ENCODE measurements at regions not wholly inside any gene's neighbourhood (a gene's known extent, or its start where the extent isn't known, plus 50 kb on each side); places are given as distances from the start of the nearest gene placed in this dataset.
"Not testable (repeated sequence)": the region's sequence is repeated elsewhere in the genome, so short reads cannot be mapped to it uniquely, and the experiment has no call there.

DNA sequence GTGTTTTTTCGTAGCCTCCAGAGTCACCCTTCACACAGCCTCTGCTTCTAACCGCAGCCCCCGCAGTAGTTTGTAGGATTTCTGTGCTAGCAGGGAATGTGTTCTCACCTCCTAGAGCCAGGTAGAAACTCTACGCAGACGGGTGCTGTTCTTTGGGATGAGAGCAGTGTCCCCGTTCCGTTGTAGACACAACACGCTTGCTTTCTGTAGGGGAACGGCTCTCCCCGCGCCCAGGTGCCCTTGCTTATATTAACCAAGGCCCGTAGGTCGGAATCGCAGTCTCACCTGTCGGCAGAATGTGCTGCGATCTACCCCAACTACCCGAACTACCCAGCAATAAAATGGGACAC is 111.8 kb upstream of the NBPF11 start:
- no peak for DNase-seq (ENCODE audit: low spot score)
- Mint-ChIP-seq H3K4me1 (ENCODE audit: low read depth) (peaks cover 12% of the 10 kb centered on the region), H3K4me3 (ENCODE audit: unreplicated experiment) (peak overlapping the region; percentile 85), H3K27ac (ENCODE audit: unreplicated experiment) (no peak overlapping the region), H3K9me3 (ENCODE audit: low read depth) (no peaks in the 10 kb centered on the region), H3K36me3 (ENCODE audit: low read depth) (no peaks in the 10 kb centered on the region), H3K27me3 (ENCODE audit: low read depth) (peaks cover 11% of the 10 kb centered on the region)
- TF ChIP-seq, protein P1, sequence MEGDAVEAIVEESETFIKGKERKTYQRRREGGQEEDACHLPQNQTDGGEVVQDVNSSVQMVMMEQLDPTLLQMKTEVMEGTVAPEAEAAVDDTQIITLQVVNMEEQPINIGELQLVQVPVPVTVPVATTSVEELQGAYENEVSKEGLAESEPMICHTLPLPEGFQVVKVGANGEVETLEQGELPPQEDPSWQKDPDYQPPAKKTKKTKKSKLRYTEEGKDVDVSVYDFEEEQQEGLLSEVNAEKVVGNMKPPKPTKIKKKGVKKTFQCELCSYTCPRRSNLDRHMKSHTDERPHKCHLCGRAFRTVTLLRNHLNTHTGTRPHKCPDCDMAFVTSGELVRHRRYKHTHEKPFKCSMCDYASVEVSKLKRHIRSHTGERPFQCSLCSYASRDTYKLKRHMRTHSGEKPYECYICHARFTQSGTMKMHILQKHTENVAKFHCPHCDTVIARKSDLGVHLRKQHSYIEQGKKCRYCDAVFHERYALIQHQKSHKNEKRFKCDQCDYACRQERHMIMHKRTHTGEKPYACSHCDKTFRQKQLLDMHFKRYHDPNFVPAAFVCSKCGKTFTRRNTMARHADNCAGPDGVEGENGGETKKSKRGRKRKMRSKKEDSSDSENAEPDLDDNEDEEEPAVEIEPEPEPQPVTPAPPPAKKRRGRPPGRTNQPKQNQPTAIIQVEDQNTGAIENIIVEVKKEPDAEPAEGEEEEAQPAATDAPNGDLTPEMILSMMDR (IDR thresholded peaks at IDR 0.05) = no peak

DNA sequence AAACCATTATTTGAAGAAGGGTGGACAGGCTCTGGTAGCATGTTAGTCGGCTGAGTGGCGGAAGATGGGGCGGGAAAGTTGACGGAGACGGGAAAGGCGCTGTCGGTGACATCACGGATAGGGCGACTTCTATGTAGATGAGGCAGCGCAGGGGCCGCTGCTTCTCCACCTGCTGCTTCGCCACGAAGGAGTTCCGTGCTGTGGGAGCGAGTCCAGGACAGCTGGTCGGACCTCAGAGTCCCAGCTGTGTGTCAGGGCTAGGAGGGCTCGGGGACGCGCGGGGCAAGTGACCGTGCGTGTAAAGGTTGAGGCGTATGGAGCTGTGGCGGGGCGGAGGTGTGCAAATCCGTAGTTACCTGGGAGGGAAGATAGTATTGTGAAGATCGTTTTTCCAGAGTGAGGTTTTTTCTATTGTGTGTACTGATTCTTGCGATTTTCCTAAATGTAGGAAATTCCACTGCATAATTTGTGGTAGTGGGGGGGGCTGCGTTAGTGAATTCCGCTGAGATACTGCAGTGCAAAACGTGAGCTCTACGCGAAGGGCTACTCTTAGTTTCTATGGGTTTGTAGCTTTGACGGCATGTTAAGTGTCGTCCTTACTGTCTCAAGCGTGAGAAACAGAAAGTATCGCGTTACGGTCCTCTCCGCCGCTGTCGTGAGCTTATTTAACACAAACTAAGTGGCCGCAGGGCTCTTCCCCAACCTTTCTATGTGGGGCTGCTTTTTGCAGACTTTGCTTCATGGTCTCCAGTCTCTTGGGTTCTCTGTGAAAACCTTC is 111.2 kb upstream of the NBPF11 start:
- no peaks in the 10 kb centered on the region for H3K9me3 Mint-ChIP-seq (ENCODE audit: low read depth)
- TF ChIP-seq, protein P1 (IDR thresholded peaks at IDR 0.05) = no peak
- no peak for DNase-seq (ENCODE audit: low spot score)
- peaks cover 12% of the 10 kb centered on the region for H3K4me1 Mint-ChIP-seq (ENCODE audit: low read depth)
- H3K4me3 Mint-ChIP-seq (ENCODE audit: unreplicated experiment) = peak overlapping the region; percentile 85
- no peaks in the 10 kb centered on the region for H3K36me3 Mint-ChIP-seq (ENCODE audit: low read depth)
- peaks cover 11% of the 10 kb centered on the region for H3K27me3 Mint-ChIP-seq (ENCODE audit: low read depth)
- peak overlapping the region; percentile 82 for H3K27ac Mint-ChIP-seq (ENCODE audit: unreplicated experiment)

DNA sequence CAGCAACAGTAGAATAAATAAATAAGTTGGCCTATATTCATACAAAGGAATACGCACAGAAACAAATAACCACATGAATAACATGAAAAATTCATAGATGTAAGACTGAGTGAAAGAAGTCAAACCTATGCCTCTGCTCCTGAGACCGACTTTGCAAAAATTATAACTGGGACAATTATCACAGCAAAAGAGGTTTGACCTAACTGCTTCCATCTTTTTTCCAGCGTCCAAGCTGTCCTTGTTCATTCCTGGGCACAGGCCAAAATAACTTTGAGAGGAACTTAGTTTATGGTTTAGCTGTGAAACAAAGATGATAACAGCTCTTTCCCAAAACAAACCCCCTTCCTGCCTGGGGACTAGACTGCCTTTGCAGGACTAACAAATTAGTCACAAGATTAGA is 109.6 kb upstream of the NBPF11 start:
- not testable (repeated sequence) for H3K4me3 Mint-ChIP-seq (ENCODE audit: unreplicated experiment); H3K9me3 Mint-ChIP-seq (ENCODE audit: low read depth); H3K36me3 Mint-ChIP-seq (ENCODE audit: low read depth); H3K27ac Mint-ChIP-seq (ENCODE audit: unreplicated experiment); DNase-seq (ENCODE audit: low spot score)
- peaks cover 13% of the 10 kb centered on the region for H3K27me3 Mint-ChIP-seq (ENCODE audit: low read depth)
- H3K4me1 Mint-ChIP-seq (ENCODE audit: low read depth) = peaks cover 12% of the 10 kb centered on the region

DNA sequence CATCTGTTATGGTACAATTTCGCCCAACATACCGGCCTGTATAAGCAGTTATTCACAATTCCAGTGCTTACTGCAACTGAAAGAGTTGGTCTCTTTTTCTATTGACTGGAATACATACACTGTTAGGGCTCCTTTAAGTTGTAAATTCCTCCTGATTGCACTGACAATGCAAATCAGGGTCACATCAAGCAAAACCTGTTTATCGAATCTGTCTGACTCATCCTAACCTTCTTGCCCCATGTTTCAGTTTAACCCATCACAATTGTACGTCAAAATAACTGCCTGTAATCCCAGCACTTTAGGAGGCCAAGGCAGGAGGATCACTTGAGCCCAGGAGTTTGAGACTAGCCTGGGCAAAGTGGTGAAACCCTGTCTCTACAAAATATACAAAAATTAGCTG is 105.8 kb upstream of the NBPF11 start:
- H3K4me1 Mint-ChIP-seq (ENCODE audit: low read depth); H3K4me3 Mint-ChIP-seq (ENCODE audit: unreplicated experiment); DNase-seq (ENCODE audit: low spot score); H3K9me3 Mint-ChIP-seq (ENCODE audit: low read depth); H3K27ac Mint-ChIP-seq (ENCODE audit: unreplicated experiment); H3K36me3 Mint-ChIP-seq (ENCODE audit: low read depth): not testable (repeated sequence)
- peaks cover 13% of the 10 kb centered on the region for H3K27me3 Mint-ChIP-seq (ENCODE audit: low read depth)

DNA sequence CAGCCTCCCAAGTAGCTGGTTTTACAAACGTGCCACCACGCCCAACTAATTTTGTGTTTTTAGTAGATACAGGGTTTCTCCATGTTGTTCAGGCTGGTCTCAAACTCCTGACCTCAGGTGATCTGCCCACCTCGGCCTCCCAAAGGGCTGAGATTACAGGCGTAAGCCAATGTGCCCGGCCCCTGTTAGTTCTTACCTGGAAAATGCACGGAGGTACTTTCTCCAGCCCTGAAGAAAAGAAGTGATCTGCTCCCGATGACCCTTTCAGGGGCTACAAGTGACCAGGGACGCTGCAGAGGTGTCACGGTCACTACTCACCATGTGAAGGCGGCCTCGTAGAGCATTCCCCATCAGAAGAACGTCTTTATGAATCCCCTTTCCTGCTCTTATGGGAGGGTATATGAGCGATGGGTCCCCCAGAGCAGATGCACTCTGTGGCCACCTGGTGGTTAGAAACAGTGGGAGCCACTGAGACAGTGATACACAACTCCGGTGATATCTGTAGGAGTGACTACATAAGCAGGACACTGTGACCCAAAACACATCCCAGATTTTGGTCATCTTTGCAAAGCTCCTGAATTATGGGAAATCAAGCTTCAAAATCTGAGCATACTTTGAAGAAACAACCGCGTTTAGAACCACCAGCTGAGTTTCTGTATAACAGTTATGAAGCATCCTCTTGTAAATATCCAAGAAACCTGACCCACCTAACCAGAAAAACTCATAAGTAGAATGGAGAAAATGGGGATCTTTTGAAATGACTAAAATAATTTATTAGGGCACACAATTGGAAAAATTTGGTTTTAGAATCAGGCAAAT is 102.7 kb upstream of the NBPF11 start:
- DNase-seq (ENCODE audit: low spot score); H3K4me3 Mint-ChIP-seq (ENCODE audit: unreplicated experiment); H3K9me3 Mint-ChIP-seq (ENCODE audit: low read depth); H3K27me3 Mint-ChIP-seq (ENCODE audit: low read depth); H3K27ac Mint-ChIP-seq (ENCODE audit: unreplicated experiment); H3K36me3 Mint-ChIP-seq (ENCODE audit: low read depth); H3K4me1 Mint-ChIP-seq (ENCODE audit: low read depth): not testable (repeated sequence)
- TF ChIP-seq, protein P1 (IDR thresholded peaks at IDR 0.05) = peak; percentile 78

DNA sequence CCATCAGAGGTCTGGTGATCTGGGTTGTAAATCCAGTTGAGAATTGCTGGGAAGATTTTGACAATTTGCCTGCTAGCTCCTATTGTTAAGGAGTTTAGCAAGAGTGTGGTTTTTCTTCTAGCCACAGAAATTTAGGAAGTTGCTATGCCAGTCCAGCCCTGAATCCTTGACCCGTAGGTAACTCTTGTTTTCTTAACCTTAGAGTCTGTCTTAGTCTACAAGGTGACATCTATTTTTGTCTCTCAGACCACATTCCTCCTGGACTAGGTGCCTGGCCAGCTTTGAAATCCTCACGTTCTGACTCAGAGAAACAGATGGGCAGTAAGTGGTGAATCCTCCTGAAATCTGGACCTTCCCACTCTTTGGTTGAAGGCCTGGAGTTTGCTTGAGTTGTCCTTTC is 101.7 kb upstream of the NBPF11 start:
- not testable (repeated sequence) for H3K27ac Mint-ChIP-seq (ENCODE audit: unreplicated experiment); H3K36me3 Mint-ChIP-seq (ENCODE audit: low read depth); H3K4me1 Mint-ChIP-seq (ENCODE audit: low read depth); H3K4me3 Mint-ChIP-seq (ENCODE audit: unreplicated experiment); DNase-seq (ENCODE audit: low spot score); H3K27me3 Mint-ChIP-seq (ENCODE audit: low read depth); H3K9me3 Mint-ChIP-seq (ENCODE audit: low read depth)

DNA sequence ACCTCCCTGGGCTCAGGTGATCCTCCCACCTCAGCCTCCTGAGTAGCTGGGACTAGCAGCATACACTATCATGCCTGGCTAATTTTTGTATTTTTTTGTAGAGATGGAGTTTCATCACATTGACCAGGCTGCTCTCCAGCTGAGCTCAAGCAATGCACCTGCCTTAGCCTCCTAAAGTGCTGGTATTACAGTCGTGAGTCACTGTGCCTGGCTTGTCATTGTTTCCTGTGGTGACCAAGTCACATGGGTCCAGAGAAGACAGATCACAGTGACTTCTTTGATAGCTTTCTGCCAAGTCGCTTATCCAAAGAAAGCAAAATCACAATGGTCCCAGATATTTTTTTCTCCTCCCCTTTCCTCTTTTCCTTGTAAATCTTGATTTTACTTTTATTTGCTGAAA is 96.7 kb upstream of the NBPF11 start:
- not testable (repeated sequence) for DNase-seq (ENCODE audit: low spot score); H3K9me3 Mint-ChIP-seq (ENCODE audit: low read depth); H3K4me3 Mint-ChIP-seq (ENCODE audit: unreplicated experiment); H3K36me3 Mint-ChIP-seq (ENCODE audit: low read depth); H3K27me3 Mint-ChIP-seq (ENCODE audit: low read depth); H3K27ac Mint-ChIP-seq (ENCODE audit: unreplicated experiment); H3K4me1 Mint-ChIP-seq (ENCODE audit: low read depth)

DNA sequence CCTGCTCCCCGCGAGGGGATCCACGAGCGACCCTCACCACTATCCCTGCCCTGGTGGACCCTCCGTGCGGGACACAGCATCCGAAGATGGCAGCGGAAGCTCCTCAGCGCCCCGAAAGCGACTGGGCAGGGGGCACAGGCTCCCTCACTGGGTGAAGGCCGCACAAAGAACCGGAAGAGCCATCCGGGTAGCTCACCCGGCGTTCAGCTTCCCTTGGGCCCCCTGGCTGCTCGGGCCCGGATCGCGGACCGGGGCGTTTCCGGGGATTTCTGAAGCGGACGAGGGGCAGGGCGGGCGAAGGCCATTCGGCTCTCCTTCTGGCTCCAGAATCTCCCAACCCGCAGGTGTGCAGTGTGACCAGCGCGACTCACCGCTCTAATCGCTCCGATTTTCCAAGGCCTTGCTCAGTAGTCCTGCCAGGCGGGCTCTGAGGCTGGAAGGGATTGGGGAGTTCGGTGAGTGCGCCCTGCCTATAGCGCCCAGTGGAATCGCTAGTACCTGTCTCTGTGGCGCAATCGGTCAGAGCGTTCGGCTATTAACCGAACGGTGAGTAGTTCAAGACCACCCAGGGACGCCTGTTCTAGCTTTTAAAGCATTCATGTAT is 94.3 kb upstream of the NBPF11 start:
- not testable (repeated sequence) for H3K27me3 Mint-ChIP-seq (ENCODE audit: low read depth); H3K9me3 Mint-ChIP-seq (ENCODE audit: low read depth); H3K4me1 Mint-ChIP-seq (ENCODE audit: low read depth); H3K27ac Mint-ChIP-seq (ENCODE audit: unreplicated experiment); DNase-seq (ENCODE audit: low spot score); H3K36me3 Mint-ChIP-seq (ENCODE audit: low read depth); H3K4me3 Mint-ChIP-seq (ENCODE audit: unreplicated experiment)

DNA sequence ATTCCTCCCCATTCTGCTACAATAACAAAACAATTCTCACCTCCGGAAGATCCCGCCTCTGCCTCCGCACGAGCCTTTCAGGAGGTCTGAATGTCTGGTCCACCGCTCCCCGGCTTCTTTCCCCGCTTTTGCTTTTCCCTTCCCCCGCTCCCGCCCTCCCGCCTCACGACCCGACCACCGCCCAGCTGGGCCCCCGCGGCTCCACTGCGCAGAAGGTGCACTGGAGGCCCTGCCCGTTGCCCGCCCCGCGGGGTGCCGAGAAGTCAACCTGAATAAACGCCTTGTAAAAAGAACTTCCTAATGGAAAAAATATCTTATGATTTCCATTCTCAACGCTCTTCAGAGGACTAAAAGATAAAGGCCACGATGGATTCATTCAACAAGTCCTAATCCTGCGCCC is 93.8 kb upstream of the NBPF11 start:
- not testable (repeated sequence) for H3K27me3 Mint-ChIP-seq (ENCODE audit: low read depth); H3K4me1 Mint-ChIP-seq (ENCODE audit: low read depth); DNase-seq (ENCODE audit: low spot score); H3K9me3 Mint-ChIP-seq (ENCODE audit: low read depth); H3K36me3 Mint-ChIP-seq (ENCODE audit: low read depth); H3K27ac Mint-ChIP-seq (ENCODE audit: unreplicated experiment); H3K4me3 Mint-ChIP-seq (ENCODE audit: unreplicated experiment)

DNA sequence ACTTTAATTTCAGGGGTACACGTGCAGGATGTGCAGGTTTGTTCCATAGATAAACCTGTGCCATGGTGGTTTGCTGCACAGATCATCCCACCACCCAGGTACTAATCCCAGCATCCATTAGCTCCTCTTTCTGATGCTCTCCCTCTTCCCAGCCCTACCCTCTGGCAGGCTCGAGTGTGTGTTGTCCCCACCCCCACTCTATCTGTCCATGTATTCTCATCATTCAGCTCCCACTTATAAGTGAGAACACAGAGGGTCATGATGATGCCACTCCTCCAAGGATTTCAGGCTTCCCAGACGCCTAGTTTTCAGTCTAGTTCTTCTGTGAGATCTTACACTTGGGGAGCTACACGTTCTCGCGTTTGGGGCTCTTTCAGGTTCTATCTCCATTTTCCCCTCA is 93.4 kb upstream of the NBPF11 start:
- H3K4me1 Mint-ChIP-seq (ENCODE audit: low read depth); H3K27ac Mint-ChIP-seq (ENCODE audit: unreplicated experiment); H3K9me3 Mint-ChIP-seq (ENCODE audit: low read depth); DNase-seq (ENCODE audit: low spot score); H3K36me3 Mint-ChIP-seq (ENCODE audit: low read depth); H3K27me3 Mint-ChIP-seq (ENCODE audit: low read depth); H3K4me3 Mint-ChIP-seq (ENCODE audit: unreplicated experiment): not testable (repeated sequence)

Measured in chondrocyte (in vitro differentiated cells).